ENCODE measurements at regions not wholly inside any gene's neighbourhood (a gene's known extent, or its start where the extent isn't known, plus 50 kb on each side); places are given as distances from the start of the nearest gene placed in this dataset.

DNA sequence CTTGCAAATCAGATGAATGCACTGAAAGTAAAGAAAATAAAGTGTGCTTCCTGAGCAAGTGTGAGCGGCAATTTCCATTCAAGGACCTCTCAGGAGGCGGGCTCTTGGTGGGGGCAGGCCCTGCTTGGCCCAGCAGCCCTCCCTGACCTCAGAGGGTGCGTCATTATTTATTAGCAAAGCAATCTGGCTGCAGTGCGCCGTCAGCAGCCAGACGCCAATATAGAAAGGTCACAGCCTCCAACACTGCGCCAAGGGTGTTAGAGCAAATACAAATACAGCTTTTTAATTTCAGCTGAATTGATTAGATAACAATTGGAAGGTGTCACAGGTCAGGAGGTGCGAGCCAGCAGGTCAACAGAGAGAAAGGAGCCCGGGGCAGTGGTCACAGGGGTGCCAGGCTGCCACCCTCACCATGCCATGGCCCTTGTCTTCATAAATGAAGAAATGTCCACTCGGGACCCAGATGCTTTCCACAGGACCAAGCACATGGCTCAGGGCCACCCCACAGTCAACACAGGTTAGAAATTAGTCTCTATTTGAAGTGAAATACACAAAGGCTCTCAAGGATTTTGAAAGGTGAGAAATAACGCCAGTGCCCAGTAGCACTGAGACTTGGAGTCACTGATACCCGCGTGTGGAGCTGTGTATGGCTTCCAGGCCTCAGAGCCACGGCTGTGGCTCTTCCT, 309.8 kb downstream of the IRX2 start:
- TF ChIP-seq, protein P1, sequence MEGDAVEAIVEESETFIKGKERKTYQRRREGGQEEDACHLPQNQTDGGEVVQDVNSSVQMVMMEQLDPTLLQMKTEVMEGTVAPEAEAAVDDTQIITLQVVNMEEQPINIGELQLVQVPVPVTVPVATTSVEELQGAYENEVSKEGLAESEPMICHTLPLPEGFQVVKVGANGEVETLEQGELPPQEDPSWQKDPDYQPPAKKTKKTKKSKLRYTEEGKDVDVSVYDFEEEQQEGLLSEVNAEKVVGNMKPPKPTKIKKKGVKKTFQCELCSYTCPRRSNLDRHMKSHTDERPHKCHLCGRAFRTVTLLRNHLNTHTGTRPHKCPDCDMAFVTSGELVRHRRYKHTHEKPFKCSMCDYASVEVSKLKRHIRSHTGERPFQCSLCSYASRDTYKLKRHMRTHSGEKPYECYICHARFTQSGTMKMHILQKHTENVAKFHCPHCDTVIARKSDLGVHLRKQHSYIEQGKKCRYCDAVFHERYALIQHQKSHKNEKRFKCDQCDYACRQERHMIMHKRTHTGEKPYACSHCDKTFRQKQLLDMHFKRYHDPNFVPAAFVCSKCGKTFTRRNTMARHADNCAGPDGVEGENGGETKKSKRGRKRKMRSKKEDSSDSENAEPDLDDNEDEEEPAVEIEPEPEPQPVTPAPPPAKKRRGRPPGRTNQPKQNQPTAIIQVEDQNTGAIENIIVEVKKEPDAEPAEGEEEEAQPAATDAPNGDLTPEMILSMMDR (IDR thresholded peaks at IDR 0.05 in 4 of 5, conservative IDR thresholded peaks at IDR 0.05 in 1 of 5) = no peak
- TF ChIP-seq POLR2A (IDR thresholded peaks at IDR 0.05) = no peak
